ENCODE measurements at regions not wholly inside any gene's neighbourhood (a gene's known extent, or its start where the extent isn't known, plus 50 kb on each side); places are given as distances from the start of the nearest gene placed in this dataset.

DNA sequence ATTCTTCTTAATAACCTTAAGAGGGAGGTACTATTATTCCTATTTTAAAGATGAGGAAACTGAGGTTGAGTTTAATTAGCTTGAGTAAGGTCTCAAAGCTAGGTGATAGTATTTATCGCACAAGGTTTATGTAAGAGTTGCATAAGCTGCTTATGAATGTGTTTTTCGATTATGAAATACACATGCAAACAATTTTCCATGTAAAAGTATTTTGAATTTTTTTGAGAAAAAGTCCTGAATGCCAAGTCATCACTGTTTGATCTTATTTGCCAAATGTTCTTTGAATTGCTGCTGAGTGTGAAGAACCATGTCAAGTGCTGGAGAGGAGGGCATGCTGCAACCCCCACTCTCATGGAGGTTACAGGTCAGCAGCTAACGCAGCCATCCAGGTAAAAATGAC lies 174.4 kb downstream of the CARTPT start:
- peaks cover 9% of the 10 kb centered on the region for H3K4me1 ChIP-seq (ENCODE audit: insufficient read depth, low read length)
- H3K9me3 ChIP-seq (ENCODE audit: insufficient read depth, low read depth, low read length), result no peaks in the 10 kb centered on the region

DNA sequence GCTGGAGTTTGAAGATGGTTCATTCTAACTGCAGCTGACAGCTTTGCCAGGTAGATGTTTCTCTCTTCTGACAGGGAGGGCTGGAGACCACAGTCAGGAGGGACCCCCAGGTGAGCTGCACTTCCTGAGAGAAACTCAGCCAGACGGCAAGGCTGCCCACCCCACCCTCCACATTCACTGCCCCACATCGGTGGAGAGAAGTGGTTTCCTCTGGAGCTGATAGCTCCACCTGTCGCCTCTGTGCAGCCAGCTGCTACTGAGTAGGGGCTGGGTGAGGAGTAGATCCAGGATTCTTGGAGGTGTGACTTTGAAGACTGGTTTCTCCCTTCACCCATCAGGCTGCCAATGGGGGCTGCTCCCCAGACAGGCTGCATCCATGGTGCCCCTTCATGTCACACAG lies 175.0 kb downstream of the CARTPT start:
- no peaks in the 10 kb centered on the region for H3K27me3 ChIP-seq (ENCODE audit: insufficient read depth, low read length)

More for the DNA sequence above, 174.4 kb downstream of the CARTPT start:
- Histone ChIP-seq H3K36me3 (ENCODE audit: insufficient read depth, low read depth, low read length) (no peaks in the 10 kb centered on the region), H3K27ac (ENCODE audit: low read length) (no peak overlapping the region), H3K4me3 (ENCODE audit: low read length) (no peak overlapping the region), H3K9ac (ENCODE audit: low read depth, low read length) (no peak overlapping the region), H3K27me3 (ENCODE audit: insufficient read depth, low read length) (no peaks in the 10 kb centered on the region)

DNA sequence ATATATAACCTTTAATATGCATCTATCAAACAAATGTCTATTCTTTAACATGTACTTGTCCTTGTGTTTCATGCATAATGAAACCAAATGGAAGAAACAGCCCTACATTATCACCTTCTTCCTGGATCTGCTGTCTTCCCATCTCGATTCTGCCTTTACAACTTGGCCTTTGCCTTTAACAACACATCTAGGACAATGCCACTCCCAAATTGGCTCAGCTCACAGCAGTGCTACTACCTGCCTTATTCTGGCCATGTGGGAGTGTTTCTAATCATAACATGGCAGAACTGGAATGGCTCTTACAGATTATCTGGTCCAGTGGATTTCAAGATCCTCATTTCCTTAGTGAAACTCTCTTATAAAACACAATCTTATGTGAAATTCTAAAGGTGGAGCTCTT lies 176.5 kb downstream of the CARTPT start:
- H3K4me1 ChIP-seq (ENCODE audit: insufficient read depth, low read length), result peaks cover 9% of the 10 kb centered on the region
- H3K9me3 ChIP-seq (ENCODE audit: insufficient read depth, low read depth, low read length), result no peaks in the 10 kb centered on the region
- H3K9ac ChIP-seq (ENCODE audit: low read depth, low read length), result no peak overlapping the region
- H3K4me3 ChIP-seq (ENCODE audit: low read length), result no peak overlapping the region
- no peak overlapping the region for H3K27ac ChIP-seq (ENCODE audit: low read length)
- H3K27me3 ChIP-seq (ENCODE audit: insufficient read depth, low read length), result no peaks in the 10 kb centered on the region
- H3K36me3 ChIP-seq (ENCODE audit: insufficient read depth, low read depth, low read length), result no peaks in the 10 kb centered on the region

More for the DNA sequence above, 175.0 kb downstream of the CARTPT start:
- Histone ChIP-seq H3K36me3 (ENCODE audit: insufficient read depth, low read depth, low read length) (no peaks in the 10 kb centered on the region), H3K27ac (ENCODE audit: low read length) (no peak overlapping the region), H3K4me3 (ENCODE audit: low read length) (no peak overlapping the region), H3K9me3 (ENCODE audit: insufficient read depth, low read depth, low read length) (no peaks in the 10 kb centered on the region), H3K4me1 (ENCODE audit: insufficient read depth, low read length) (peaks cover 9% of the 10 kb centered on the region), H3K9ac (ENCODE audit: low read depth, low read length) (no peak overlapping the region)

DNA sequence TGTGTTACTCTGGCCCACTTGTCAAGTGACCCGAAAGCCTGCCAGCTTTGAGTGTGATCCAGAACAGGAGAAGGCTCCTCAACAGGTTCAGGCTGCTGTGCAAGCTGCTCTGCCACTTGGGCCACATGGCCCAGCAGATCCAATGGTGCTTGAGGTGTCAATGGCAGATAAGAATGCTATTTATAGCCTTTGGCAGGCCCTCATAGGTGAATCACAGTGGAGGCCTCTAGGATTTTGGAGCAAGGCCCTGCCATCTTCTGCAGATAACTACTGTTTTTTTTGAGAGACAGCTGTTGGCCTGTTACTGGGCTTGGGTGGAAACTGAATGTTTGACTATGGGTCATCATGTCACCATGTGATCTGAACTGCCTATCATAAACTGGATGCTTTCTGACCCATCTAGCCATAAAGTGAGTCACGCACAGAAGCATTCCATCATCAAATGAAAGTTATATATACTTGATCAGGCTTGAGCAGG lies 180.8 kb downstream of the CARTPT start:
- no peaks in the 10 kb centered on the region for H3K9me3 ChIP-seq (ENCODE audit: insufficient read depth, low read depth, low read length)
- H3K4me3 ChIP-seq (ENCODE audit: low read length), result no peak overlapping the region
- no peak overlapping the region for H3K27ac ChIP-seq (ENCODE audit: low read length)
- no peaks in the 10 kb centered on the region for H3K4me1 ChIP-seq (ENCODE audit: insufficient read depth, low read length)
- H3K27me3 ChIP-seq (ENCODE audit: insufficient read depth, low read length), result no peaks in the 10 kb centered on the region
- no peak overlapping the region for H3K9ac ChIP-seq (ENCODE audit: low read depth, low read length)
- H3K36me3 ChIP-seq (ENCODE audit: insufficient read depth, low read depth, low read length), result no peaks in the 10 kb centered on the region

DNA sequence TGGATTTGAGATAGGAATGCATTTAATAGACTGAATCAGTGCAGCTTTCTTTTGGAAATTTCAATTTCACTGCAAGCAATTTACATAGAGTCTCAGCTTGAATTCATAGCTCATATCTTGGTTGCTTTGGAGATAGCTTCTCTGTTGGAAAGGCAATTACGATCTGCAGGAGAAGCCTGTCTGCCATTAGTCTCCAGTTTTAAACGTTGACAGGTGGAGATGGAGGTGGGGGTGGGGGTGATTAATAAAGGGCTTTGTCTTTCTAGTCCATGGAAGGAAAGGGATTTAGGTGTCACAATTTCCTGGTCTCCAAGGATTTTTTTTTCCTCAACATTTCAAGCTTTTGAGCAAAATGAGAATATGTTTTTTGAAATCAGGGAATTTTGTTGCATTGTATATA lies 184.7 kb downstream of the CARTPT start:
- Histone ChIP-seq H3K4me1 (ENCODE audit: insufficient read depth, low read length) (no peaks in the 10 kb centered on the region), H3K27ac (ENCODE audit: low read length) (no peak overlapping the region), H3K9ac (ENCODE audit: low read depth, low read length) (no peak overlapping the region), H3K9me3 (ENCODE audit: insufficient read depth, low read depth, low read length) (peaks cover 5% of the 10 kb centered on the region; the same call in 1 of the 2 replicates), H3K27me3 (ENCODE audit: insufficient read depth, low read length) (no peaks in the 10 kb centered on the region), H3K36me3 (ENCODE audit: insufficient read depth, low read depth, low read length) (no peaks in the 10 kb centered on the region), H3K4me3 (ENCODE audit: low read length) (no peak overlapping the region)

DNA sequence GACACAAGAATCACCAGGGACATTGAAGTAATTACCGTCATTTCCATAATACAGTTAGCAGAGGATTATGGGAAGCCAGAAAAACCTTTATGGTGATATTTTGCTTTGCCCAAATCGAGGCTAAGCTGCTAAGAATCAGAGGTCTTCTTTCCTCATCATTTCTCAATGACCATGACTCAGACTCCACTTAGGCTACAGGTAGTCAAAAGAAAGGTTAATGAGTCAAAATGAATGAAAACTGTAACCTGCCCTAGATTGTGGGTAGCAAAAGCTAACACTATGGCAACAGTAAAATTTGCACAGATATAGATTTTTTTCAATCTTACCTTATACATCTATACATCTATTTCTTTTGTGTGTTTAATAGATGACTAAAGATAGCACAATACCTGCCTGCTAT lies 185.8 kb downstream of the CARTPT start:
- Histone ChIP-seq H3K4me3 (ENCODE audit: low read length) (no peak overlapping the region), H3K27me3 (ENCODE audit: insufficient read depth, low read length) (no peaks in the 10 kb centered on the region), H3K27ac (ENCODE audit: low read length) (no peak overlapping the region), H3K4me1 (ENCODE audit: insufficient read depth, low read length) (no peaks in the 10 kb centered on the region), H3K9me3 (ENCODE audit: insufficient read depth, low read depth, low read length) (peaks cover 5% of the 10 kb centered on the region; the same call in 1 of the 2 replicates), H3K36me3 (ENCODE audit: insufficient read depth, low read depth, low read length) (no peaks in the 10 kb centered on the region), H3K9ac (ENCODE audit: low read depth, low read length) (no peak overlapping the region)

DNA sequence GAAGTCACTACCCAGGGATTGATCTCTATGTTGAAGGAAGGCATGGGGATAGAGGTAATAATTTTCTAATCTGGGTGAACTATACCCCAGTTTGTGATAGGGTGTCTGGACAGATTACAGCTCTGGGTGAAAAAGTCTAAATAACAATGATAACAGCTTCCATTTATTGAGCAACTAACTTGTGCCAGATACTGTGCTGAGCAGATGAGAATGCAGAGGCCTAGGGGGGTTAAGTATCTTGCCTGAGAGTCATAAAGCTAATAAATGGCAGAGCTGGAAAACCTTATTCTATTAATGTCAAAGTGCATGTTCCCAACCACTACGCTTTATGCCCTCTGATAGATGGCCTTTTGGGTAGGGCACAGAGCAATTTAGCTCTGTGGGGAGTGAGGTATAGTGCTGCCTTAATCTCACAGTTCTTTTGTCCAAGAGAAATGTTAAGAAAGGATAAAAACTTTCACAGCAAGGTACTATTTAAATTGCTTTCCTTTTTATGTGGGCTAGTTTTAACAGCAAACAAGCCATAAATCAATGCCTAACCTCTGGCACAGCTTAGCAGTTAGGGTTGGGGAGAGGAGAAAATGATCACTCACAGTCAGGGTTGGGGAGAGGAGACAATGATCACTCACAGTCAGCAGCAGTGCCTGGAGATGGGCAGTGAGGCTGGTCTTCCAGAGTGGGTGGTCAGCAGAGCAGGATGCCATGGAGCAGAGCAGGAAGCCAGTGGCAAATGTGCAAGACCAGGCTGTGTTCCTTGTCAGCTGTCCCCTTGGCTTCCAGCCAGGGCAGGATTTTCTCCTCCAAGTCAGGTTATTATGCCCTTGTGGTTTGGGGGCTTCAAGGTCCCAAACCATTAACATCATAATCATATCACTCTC lies 187.0 kb downstream of the CARTPT start:
- no peak overlapping the region for H3K27ac ChIP-seq (ENCODE audit: low read length)
- no peaks in the 10 kb centered on the region for H3K4me1 ChIP-seq (ENCODE audit: insufficient read depth, low read length)
- no peak overlapping the region for H3K9ac ChIP-seq (ENCODE audit: low read depth, low read length)
- H3K9me3 ChIP-seq (ENCODE audit: insufficient read depth, low read depth, low read length), result peaks cover 5% of the 10 kb centered on the region; the same call in 1 of the 2 replicates
- no peaks in the 10 kb centered on the region for H3K36me3 ChIP-seq (ENCODE audit: insufficient read depth, low read depth, low read length)
- H3K27me3 ChIP-seq (ENCODE audit: insufficient read depth, low read length), result no peaks in the 10 kb centered on the region
- no peak overlapping the region for H3K4me3 ChIP-seq (ENCODE audit: low read length)

DNA sequence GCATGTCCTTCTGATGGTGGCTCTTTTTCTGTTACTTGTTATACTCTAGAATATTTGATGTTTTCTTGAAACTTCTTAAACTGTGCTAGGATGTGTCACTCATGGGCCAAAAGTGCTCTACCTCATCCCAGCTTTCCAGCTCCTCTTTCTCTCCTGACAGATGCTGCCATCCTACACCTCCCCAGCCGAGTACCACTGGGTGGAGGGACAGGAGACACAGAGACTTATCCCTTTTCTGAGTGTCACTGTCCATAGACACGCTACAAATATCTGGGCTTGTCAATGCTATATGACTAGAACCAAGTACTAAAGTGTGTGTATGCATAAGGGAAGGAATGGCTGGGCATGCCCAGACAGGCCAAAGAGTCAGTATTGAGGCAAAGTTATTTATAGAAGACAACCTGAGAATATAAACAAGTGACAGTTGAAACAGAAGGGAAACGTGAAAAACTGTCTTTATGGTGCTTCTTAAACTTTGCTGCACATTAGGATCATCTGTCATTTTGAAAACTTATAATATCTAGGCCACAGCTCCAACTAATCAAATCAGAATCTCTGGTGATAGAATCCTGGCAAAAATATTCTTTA lies 188.0 kb downstream of the CARTPT start:
- Histone ChIP-seq H3K27me3 (ENCODE audit: insufficient read depth, low read length) (no peaks in the 10 kb centered on the region), H3K27ac (ENCODE audit: low read length) (no peak overlapping the region), H3K9me3 (ENCODE audit: insufficient read depth, low read depth, low read length) (peaks cover 5% of the 10 kb centered on the region; the same call in 1 of the 2 replicates), H3K4me3 (ENCODE audit: low read length) (no peak overlapping the region), H3K36me3 (ENCODE audit: insufficient read depth, low read depth, low read length) (no peaks in the 10 kb centered on the region), H3K4me1 (ENCODE audit: insufficient read depth, low read length) (no peaks in the 10 kb centered on the region), H3K9ac (ENCODE audit: low read depth, low read length) (no peak overlapping the region)

DNA sequence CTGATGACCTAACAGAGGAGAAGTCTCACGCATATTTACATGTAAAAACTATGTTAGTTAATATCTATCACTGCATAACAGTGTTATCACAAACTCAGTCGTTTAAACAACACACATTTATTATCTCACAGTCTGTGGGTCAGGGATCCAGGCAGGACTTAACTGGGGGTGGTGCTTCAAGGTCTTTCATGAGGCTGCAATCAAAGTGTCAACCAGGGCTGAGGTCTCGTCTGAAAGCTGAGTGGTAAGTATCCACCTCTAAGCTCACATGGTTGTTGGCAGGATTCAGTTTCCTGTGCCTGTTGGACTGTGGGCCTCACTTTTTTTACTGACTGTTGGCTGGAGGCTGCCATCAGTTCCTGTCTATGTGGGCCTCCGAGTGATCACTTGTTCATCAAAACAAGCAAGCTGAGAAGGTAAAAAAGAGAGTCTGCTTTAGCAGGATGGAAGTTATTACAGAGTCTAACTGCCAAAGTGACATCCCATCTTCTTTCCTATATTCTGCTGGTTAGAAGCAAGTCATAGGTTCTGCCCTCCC lies 188.6 kb downstream of the CARTPT start:
- Histone ChIP-seq H3K9ac (ENCODE audit: low read depth, low read length) (no peak overlapping the region), H3K36me3 (ENCODE audit: insufficient read depth, low read depth, low read length) (no peaks in the 10 kb centered on the region), H3K27me3 (ENCODE audit: insufficient read depth, low read length) (no peaks in the 10 kb centered on the region), H3K27ac (ENCODE audit: low read length) (no peak overlapping the region), H3K4me3 (ENCODE audit: low read length) (no peak overlapping the region), H3K4me1 (ENCODE audit: insufficient read depth, low read length) (no peaks in the 10 kb centered on the region), H3K9me3 (ENCODE audit: insufficient read depth, low read depth, low read length) (peaks cover 5% of the 10 kb centered on the region; the same call in 1 of the 2 replicates)

DNA sequence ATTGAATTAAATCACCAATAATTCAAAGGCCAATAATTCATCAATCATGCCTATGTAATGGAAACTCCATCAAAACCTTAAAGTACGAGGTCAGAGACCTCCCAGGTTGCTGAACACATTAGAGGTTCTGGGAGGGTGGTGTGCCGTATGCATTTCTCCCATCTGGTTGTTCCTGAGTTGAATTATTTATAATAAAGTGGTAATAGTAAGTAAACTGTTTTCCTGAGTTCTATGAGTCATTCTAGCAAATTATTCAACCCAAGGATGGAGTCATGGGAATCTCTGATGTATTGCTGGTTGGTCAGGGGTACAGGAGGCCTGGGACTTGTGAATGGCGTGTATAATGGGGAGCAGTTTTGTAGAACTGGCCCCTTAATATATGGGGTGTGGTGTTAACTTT lies 191.7 kb downstream of the CARTPT start:
- Histone ChIP-seq H3K27ac (ENCODE audit: low read length) (no peak overlapping the region), H3K4me3 (ENCODE audit: low read length) (no peak overlapping the region), H3K9ac (ENCODE audit: low read depth, low read length) (no peak overlapping the region), H3K36me3 (ENCODE audit: insufficient read depth, low read depth, low read length) (no peaks in the 10 kb centered on the region), H3K9me3 (ENCODE audit: insufficient read depth, low read depth, low read length) (peaks cover 1% of the 10 kb centered on the region; the same call in 1 of the 2 replicates), H3K4me1 (ENCODE audit: insufficient read depth, low read length) (no peaks in the 10 kb centered on the region), H3K27me3 (ENCODE audit: insufficient read depth, low read length) (no peaks in the 10 kb centered on the region)

DNA sequence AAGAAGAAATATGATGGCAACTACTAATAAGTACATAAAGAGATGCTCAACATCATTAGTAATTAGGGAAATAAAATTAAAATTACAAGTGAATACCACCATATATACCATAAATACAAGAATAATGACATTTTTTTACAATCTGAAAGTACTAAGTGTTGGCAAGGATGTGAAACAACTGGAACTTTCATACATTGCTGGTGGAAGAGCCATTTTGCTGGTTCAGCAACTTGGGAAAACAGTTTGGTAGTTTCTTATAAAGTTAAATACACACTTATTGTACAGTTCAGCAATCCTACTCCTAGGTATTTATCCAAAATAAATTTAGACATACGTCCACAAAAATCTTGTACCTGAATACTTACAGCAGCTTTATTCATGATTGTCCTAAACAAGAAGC lies 192.9 kb downstream of the CARTPT start:
- H3K27ac ChIP-seq (ENCODE audit: low read length), result no peak overlapping the region
- no peaks in the 10 kb centered on the region for H3K27me3 ChIP-seq (ENCODE audit: insufficient read depth, low read length)
- no peaks in the 10 kb centered on the region for H3K9me3 ChIP-seq (ENCODE audit: insufficient read depth, low read depth, low read length)

DNA sequence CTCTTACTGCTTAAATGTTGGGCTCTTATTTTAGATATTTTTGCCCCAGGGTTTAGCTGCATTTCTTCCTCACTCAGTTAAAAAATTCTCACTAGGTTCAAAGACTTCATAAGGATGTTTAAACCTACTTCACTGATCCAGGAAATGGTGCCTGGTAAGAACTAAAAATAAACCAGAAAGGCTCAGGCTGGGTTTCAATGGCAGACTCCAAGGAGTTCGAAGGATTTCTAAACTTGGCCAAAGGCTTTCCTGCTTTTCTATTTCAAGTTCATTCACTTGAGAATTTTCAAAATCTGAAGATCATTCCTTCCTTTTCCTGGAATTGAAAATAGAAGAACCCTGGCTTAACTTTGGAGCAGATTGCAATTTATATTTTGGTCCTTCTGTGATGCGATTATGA lies 193.0 kb upstream of the MAP1B start:
- Histone ChIP-seq H3K27ac (ENCODE audit: low read length) (no peak overlapping the region), H3K9me3 (ENCODE audit: insufficient read depth, low read depth, low read length) (no peaks in the 10 kb centered on the region), H3K27me3 (ENCODE audit: insufficient read depth, low read length) (no peaks in the 10 kb centered on the region), H3K4me3 (ENCODE audit: low read length) (no peak overlapping the region), H3K9ac (ENCODE audit: low read depth, low read length) (no peak overlapping the region), H3K4me1 (ENCODE audit: insufficient read depth, low read length) (no peaks in the 10 kb centered on the region), H3K36me3 (ENCODE audit: insufficient read depth, low read depth, low read length) (no peaks in the 10 kb centered on the region)

More for the DNA sequence above, 192.9 kb downstream of the CARTPT start:
- Histone ChIP-seq H3K4me1 (ENCODE audit: insufficient read depth, low read length) (no peaks in the 10 kb centered on the region), H3K36me3 (ENCODE audit: insufficient read depth, low read depth, low read length) (no peaks in the 10 kb centered on the region), H3K4me3 (ENCODE audit: low read length) (no peak overlapping the region), H3K9ac (ENCODE audit: low read depth, low read length) (no peak overlapping the region)

All from iPS-20b (cell line).